SU-DHL-6 (cell line): ENCODE measurements at regions not wholly inside any gene's neighbourhood (a gene's known extent, or its start where the extent isn't known, plus 50 kb on each side); places are given as distances from the start of the nearest gene placed in this dataset.

Source experiments
- CTCF ChIP-seq: fragments of 200-600 bp; sonication (generic); IDR thresholded peaks from one replicate; pipeline ENCODE4 v1.5.1; 2017; ENCODE audit warnings: antibody characterized with exemption, mild to moderate bottlenecking, low read length, moderate library complexity; ENCODE audit not compliant: insufficient read depth, poor library complexity, severe bottlenecking
- EZH2phosphoT487 ChIP-seq: fragments of 200-600 bp; sonication (generic), shearing (Covaris generic); conservative IDR thresholded peaks from 2 replicates; pipeline ENCODE4 v1.6.1; 2018; ENCODE audit warnings: mild to moderate bottlenecking, antibody characterized with exemption, low read length, moderate library complexity, mixed read lengths

DNA sequence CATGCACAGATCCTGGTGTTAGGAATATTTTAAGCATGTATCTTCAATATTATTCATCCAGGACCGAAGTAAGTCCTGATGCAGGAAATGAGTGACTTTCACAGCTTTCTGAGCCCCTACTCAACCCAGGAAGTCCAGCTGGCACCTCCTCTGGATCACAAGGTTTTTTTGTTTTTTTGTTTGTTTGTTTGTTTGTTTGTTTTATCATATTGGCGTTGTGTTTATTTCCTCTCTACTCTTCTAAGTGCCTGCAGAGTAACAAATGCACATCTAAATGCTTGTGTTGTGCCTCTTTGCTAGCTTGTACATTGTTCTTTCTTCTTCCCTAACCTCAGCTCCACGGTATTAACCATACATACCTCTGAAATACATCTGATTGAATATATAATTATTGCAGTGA, 594.3 kb upstream of the ADGRB3 start:
- TF ChIP-seq CTCF (no peak), EZH2phosphoT487 (no peak)
